Uterus (tissue), 3 donors: ENCODE measurements at regions not wholly inside any gene's neighbourhood (a gene's known extent, or its start where the extent isn't known, plus 50 kb on each side); places are given as distances from the start of the nearest gene placed in this dataset.
"Not testable (repeated sequence)": the region's sequence is repeated elsewhere in the genome, so short reads cannot be mapped to it uniquely, and the experiment has no call there.

ENCODE experiments used
- DNase-seq, 2 donors: peaks; one replicate each; pipeline ENCODE4 v3.0.0-alpha.2; 2019 to 2020
- H3K27ac ChIP-seq, 2 donors: fragments of 200-600 bp; sonication (generic); 1 replicate in 1 of 2; 2 replicates in 1 of 2; pipeline ENCODE4 v1.5.1; 2016 to 2018
- H3K27me3 ChIP-seq, 2 donors: fragments of 200-600 bp; sonication (generic); one replicate each; pipeline ENCODE4 v1.5.1; 2018 to 2019; ENCODE audit warnings: control low read depth in 1 of 2
- H3K36me3 ChIP-seq, 2 donors: fragments of 200-600 bp; sonication (generic); one replicate each; pipeline ENCODE4 v1.5.1; 2019; ENCODE audit warnings: control low read depth in 1 of 2
- H3K4me1 ChIP-seq, 2 donors: fragments of 200-600 bp; sonication (generic); one replicate each; pipeline ENCODE4 v1.5.1; 2018 to 2019; ENCODE audit warnings: control low read depth in 1 of 2
- H3K4me3 ChIP-seq, 2 donors: fragments of 200-600 bp; sonication (generic); 1 replicate in 1 of 2; 2 replicates in 1 of 2; pipeline ENCODE4 v1.5.1; 2018 to 2019; ENCODE audit warnings: mild to moderate bottlenecking in 1 of 2
- H3K9me3 ChIP-seq, 2 donors: fragments of 200-600 bp; sonication (generic); one replicate each; pipeline ENCODE4 v1.5.1; 2019; ENCODE audit warnings: control low read depth in 1 of 2
- POLR2A ChIP-seq, 2 donors: fragments of 450-650 bp; IDR thresholded peaks; one replicate each; pipeline ENCODE4 v1.6.1; 2016; ENCODE audit warnings: antibody characterized with exemption in 2 of 2, mild to moderate bottlenecking in 1 of 2, moderate library complexity in 1 of 2
- intact Hi-C: fragments of 100-400 bp; cut with DNase I; formaldehyde crosslinking; loops from one replicate; pipeline ENCODE4 v1.15.1; 2023; ENCODE audit warnings: low total_unique reads
- TF ChIP-seq, protein P1 (sequence below), 4 experiments: fragments of 200-600 bp in 2 of 4; fragments of 450-650 bp in 2 of 4; sonication (generic) in 2 of 4; IDR thresholded peaks; one replicate each; pipeline ENCODE4 v1.5.1; 2016 to 2019; ENCODE audit warnings: antibody characterized with exemption in 4 of 4, mild to moderate bottlenecking in 2 of 4, moderate library complexity in 1 of 4
- donor health status: DM: yes; HTN: yes; CAD: no.

GRCh38 chr5:93349613-93350012 lies 231.4 kb downstream of the NR2F1-AS1 start:
- no peak for DNase-seq
- Histone ChIP-seq H3K4me3 (no peak overlapping the region), H3K9me3 (no peaks in the 10 kb centered on the region), H3K36me3 (no peaks in the 10 kb centered on the region), H3K27ac (no peak overlapping the region), H3K27me3 (no peaks in the 10 kb centered on the region), H3K4me1 (no peaks in the 10 kb centered on the region)
- intact Hi-C loops = no loop called here
- TF ChIP-seq POLR2A (IDR thresholded peaks at IDR 0.05) = no peak
- TF ChIP-seq, protein P1, sequence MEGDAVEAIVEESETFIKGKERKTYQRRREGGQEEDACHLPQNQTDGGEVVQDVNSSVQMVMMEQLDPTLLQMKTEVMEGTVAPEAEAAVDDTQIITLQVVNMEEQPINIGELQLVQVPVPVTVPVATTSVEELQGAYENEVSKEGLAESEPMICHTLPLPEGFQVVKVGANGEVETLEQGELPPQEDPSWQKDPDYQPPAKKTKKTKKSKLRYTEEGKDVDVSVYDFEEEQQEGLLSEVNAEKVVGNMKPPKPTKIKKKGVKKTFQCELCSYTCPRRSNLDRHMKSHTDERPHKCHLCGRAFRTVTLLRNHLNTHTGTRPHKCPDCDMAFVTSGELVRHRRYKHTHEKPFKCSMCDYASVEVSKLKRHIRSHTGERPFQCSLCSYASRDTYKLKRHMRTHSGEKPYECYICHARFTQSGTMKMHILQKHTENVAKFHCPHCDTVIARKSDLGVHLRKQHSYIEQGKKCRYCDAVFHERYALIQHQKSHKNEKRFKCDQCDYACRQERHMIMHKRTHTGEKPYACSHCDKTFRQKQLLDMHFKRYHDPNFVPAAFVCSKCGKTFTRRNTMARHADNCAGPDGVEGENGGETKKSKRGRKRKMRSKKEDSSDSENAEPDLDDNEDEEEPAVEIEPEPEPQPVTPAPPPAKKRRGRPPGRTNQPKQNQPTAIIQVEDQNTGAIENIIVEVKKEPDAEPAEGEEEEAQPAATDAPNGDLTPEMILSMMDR (IDR thresholded peaks at IDR 0.05) = no peak

- Histone ChIP-seq H3K4me1 (no peaks in the 10 kb centered on the region), H3K36me3 (no peaks in the 10 kb centered on the region), H3K27me3 (no peaks in the 10 kb centered on the region), H3K4me3 (no peak overlapping the region), H3K9me3 (no peaks in the 10 kb centered on the region), H3K27ac (no peak overlapping the region)
- intact Hi-C loops = no loop called here
- DNase-seq = no peak
- no peak for TF ChIP-seq POLR2A (IDR thresholded peaks at IDR 0.05)
- TF ChIP-seq, protein P1 (IDR thresholded peaks at IDR 0.05) = no peak
Measured at GRCh38 chr5:93348231-93348630, 232.8 kb downstream of the NR2F1-AS1 start.

- H3K36me3 ChIP-seq, H3K27me3 ChIP-seq, H3K4me1 ChIP-seq, H3K27ac ChIP-seq, intact Hi-C loops, H3K9me3 ChIP-seq, H3K4me3 ChIP-seq, DNase-seq: not testable (repeated sequence)
Measured at GRCh38 chr5:93346850-93347249, 234.2 kb downstream of the NR2F1-AS1 start.

DNA sequence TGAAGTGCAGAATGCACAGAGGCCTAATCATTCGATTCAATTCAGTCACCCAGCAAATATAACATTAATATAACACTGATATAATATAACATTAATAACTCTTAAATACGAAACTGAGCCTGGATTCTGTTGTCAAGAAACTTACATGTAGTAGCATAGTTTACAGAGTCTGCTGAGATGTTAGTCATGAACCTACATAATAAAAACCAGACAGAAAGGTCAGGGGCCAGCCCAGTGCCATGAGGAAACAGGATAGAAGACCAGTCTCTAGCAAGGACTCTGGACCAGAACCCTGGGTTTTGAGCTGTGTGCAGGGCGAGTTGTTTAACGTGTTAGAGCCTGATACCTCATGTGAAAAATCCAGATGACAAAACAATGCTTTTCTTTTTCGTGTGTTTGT lies 234.7 kb downstream of the NR2F1-AS1 start:
- no peak for DNase-seq
- intact Hi-C loops = no loop called here
- no peak for TF ChIP-seq POLR2A (IDR thresholded peaks at IDR 0.05)
- TF ChIP-seq, protein P1 (IDR thresholded peaks at IDR 0.05) = no peak
- no peaks in the 10 kb centered on the region for H3K4me1 ChIP-seq
- no peaks in the 10 kb centered on the region for H3K27me3 ChIP-seq
- no peak overlapping the region for H3K27ac ChIP-seq
- no peak overlapping the region for H3K4me3 ChIP-seq
- no peaks in the 10 kb centered on the region for H3K9me3 ChIP-seq
- H3K36me3 ChIP-seq = no peaks in the 10 kb centered on the region

GRCh38 chr5:93343570-93343969 lies 237.4 kb downstream of the NR2F1-AS1 start:
- Histone ChIP-seq H3K27me3 (no peaks in the 10 kb centered on the region), H3K36me3 (no peaks in the 10 kb centered on the region), H3K4me1 (no peaks in the 10 kb centered on the region), H3K27ac (no peak overlapping the region), H3K4me3 (no peak overlapping the region), H3K9me3 (no peaks in the 10 kb centered on the region)
- DNase-seq = no peak
- intact Hi-C loops = no loop called here
- TF ChIP-seq POLR2A (IDR thresholded peaks at IDR 0.05) = no peak
- TF ChIP-seq, protein P1 (IDR thresholded peaks at IDR 0.05) = no peak

- Histone ChIP-seq H3K4me3 (no peak overlapping the region), H3K9me3 (no peaks in the 10 kb centered on the region), H3K36me3 (no peaks in the 10 kb centered on the region), H3K27me3 (no peaks in the 10 kb centered on the region), H3K4me1 (no peaks in the 10 kb centered on the region), H3K27ac (no peak overlapping the region)
- intact Hi-C loops = no loop called here
- TF ChIP-seq, protein P1 (IDR thresholded peaks at IDR 0.05) = no peak
- no peak for TF ChIP-seq POLR2A (IDR thresholded peaks at IDR 0.05)
- no peak for DNase-seq
Measured at GRCh38 chr5:93342563-93343061, 238.4 kb downstream of the NR2F1-AS1 start.
